SU-DHL-6 (cell line): ENCODE measurements at regions not wholly inside any gene's neighbourhood (a gene's known extent, or its start where the extent isn't known, plus 50 kb on each side); places are given as distances from the start of the nearest gene placed in this dataset.

Experiments
- H2AFZ ChIP-seq: fragments of 200-600 bp; sonication (generic); 2 replicates; pipeline ENCODE4 v1.6.1; 2014; ENCODE audit warnings: low read depth, mild to moderate bottlenecking, moderate library complexity, mixed read lengths, antibody characterized with exemption, low read length; ENCODE audit not compliant: severe bottlenecking
- H3F3A ChIP-seq: fragments of 200-600 bp; shearing (Covaris generic); 2 replicates; pipeline ENCODE4 v1.6.0; 2016; ENCODE audit warnings: antibody characterized with exemption, mild to moderate bottlenecking; ENCODE audit not compliant: insufficient read depth
- H3K27ac ChIP-seq: fragments of 200-600 bp; sonication (generic); 2 replicates; pipeline ENCODE4 v1.5.1; 2016; ENCODE audit warnings: low read depth, mild to moderate bottlenecking, low read length, moderate library complexity, mixed read lengths
- H3K27me3 ChIP-seq: fragments of 200-600 bp; sonication (generic), shearing (Covaris generic); 2 replicates; pipeline ENCODE4 v1.6.0; 2014; ENCODE audit warnings: mild to moderate bottlenecking, low read length
- H3K36me3 ChIP-seq: fragments of 200-600 bp; sonication (generic); 2 replicates; pipeline ENCODE4 v1.6.1; 2014; ENCODE audit warnings: mild to moderate bottlenecking, low read length, mixed read lengths
- H3K4me2 ChIP-seq: fragments of 300-600, 200-600 bp; shearing (Covaris generic), sonication (generic); 2 replicates; pipeline ENCODE4 v1.6.0; 2014; ENCODE audit warnings: low read length, low read depth, mild to moderate bottlenecking; ENCODE audit not compliant: poor library complexity, severe bottlenecking
- H3K4me3 ChIP-seq: fragments of 200-600 bp; sonication (generic); 2 replicates; pipeline ENCODE4 v1.5.1; 2014; ENCODE audit warnings: antibody characterized with exemption, low read length, mild to moderate bottlenecking, mixed read lengths; ENCODE audit not compliant: insufficient read depth, poor library complexity, severe bottlenecking
- H3K79me2 ChIP-seq: fragments of 200-600 bp; sonication (generic); 2 replicates; pipeline ENCODE4 v1.6.1; 2014; ENCODE audit warnings: mild to moderate bottlenecking, low read length, moderate library complexity; ENCODE audit not compliant: insufficient read depth
- H3K9ac ChIP-seq: fragments of 200-600 bp; sonication (generic); 2 replicates; pipeline ENCODE4 v1.7.0; 2014; ENCODE audit warnings: mild to moderate bottlenecking, low read length
- H3K9me2 ChIP-seq: fragments of 200-600 bp; sonication (generic); replicated peaks from 2 replicates; pipeline ENCODE4 v1.6.1; 2014; ENCODE audit warnings: low read length; ENCODE audit not compliant: insufficient read depth
- H3K9me3 ChIP-seq: fragments of 200-600 bp; sonication (generic); 2 replicates; pipeline ENCODE4 v1.6.1; 2014; ENCODE audit warnings: low read length, mixed read lengths; ENCODE audit not compliant: insufficient read depth
- H4K20me1 ChIP-seq: fragments of 200-600 bp; sonication (generic); 2 replicates; pipeline ENCODE4 v1.6.1; 2014; ENCODE audit warnings: low read depth, mild to moderate bottlenecking, antibody characterized with exemption, low read length, moderate library complexity, mixed read lengths
- EZH2phosphoT487 ChIP-seq: fragments of 200-600 bp; sonication (generic), shearing (Covaris generic); conservative IDR thresholded peaks from 2 replicates; pipeline ENCODE4 v1.6.1; 2018; ENCODE audit warnings: mild to moderate bottlenecking, antibody characterized with exemption, low read length, moderate library complexity, mixed read lengths
- TF ChIP-seq, protein P1 (sequence below): fragments of 200-600 bp; sonication (generic); IDR thresholded peaks from one replicate; pipeline ENCODE4 v1.5.1; 2017; ENCODE audit warnings: antibody characterized with exemption, mild to moderate bottlenecking, low read length, moderate library complexity; ENCODE audit not compliant: insufficient read depth, poor library complexity, severe bottlenecking

DNA sequence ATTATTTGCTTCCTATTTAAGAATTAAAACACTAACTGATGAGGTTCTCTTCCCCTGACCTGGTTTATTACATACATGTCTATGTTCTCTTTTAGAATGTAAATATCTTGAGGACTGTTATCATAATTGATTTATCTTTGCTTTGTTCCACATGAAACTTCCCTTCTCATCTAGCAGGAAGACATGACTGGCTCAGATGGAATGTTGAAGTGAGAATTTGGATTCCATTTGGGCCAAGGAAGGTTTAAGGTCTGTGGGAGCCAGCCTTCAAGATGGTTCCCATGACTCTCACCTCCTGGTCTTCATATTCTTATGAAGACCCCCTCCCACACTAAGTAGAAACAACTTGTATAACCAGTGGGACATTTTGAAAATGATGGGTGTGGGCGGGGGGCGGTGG is 222.2 kb upstream of the GADL1 start:
- Histone ChIP-seq H3K36me3 (no peaks in the 10 kb centered on the region), H3K9ac (no peak overlapping the region), H3K9me2 (no peaks in the 10 kb centered on the region), H2AFZ (no peak overlapping the region), H3K27me3 (no peaks in the 10 kb centered on the region), H3K4me3 (no peak overlapping the region), H3K9me3 (no peaks in the 10 kb centered on the region), H3K27ac (no peak overlapping the region), H3K4me2 (no peak overlapping the region), H4K20me1 (no peaks in the 10 kb centered on the region), H3F3A (no peaks in the 10 kb centered on the region), H3K79me2 (no peaks in the 10 kb centered on the region)
- TF ChIP-seq, protein P1, sequence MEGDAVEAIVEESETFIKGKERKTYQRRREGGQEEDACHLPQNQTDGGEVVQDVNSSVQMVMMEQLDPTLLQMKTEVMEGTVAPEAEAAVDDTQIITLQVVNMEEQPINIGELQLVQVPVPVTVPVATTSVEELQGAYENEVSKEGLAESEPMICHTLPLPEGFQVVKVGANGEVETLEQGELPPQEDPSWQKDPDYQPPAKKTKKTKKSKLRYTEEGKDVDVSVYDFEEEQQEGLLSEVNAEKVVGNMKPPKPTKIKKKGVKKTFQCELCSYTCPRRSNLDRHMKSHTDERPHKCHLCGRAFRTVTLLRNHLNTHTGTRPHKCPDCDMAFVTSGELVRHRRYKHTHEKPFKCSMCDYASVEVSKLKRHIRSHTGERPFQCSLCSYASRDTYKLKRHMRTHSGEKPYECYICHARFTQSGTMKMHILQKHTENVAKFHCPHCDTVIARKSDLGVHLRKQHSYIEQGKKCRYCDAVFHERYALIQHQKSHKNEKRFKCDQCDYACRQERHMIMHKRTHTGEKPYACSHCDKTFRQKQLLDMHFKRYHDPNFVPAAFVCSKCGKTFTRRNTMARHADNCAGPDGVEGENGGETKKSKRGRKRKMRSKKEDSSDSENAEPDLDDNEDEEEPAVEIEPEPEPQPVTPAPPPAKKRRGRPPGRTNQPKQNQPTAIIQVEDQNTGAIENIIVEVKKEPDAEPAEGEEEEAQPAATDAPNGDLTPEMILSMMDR: no peak
- TF ChIP-seq EZH2phosphoT487: no peak

DNA sequence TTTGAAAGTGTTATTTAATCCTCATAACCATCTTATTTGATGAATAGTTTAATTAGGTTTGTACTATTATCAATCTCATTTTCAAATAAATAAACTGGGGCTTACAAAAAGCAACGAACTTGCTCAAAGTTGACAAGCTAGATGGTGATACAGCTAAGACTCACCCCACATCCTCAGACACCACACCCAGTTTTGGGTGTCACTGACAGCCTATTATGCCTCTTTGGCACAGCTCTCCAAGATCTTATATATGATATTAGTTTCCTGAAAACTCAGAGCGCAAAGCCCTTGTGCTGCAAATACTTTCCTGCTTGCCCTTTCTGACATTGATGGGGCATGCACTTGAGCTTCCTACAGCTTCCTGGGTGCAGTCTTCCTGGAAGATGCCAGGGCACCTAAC is 223.4 kb upstream of the GADL1 start:
- H3K27me3 ChIP-seq: no peaks in the 10 kb centered on the region
- no peaks in the 10 kb centered on the region for H3K9me2 ChIP-seq
- no peak overlapping the region for H3K4me2 ChIP-seq
- H3K9ac ChIP-seq: no peak overlapping the region
- H2AFZ ChIP-seq: no peak overlapping the region
- H3K36me3 ChIP-seq: no peaks in the 10 kb centered on the region
- H3K27ac ChIP-seq: no peak overlapping the region
- no peaks in the 10 kb centered on the region for H3F3A ChIP-seq
- no peaks in the 10 kb centered on the region for H3K9me3 ChIP-seq
- no peaks in the 10 kb centered on the region for H3K79me2 ChIP-seq
- H4K20me1 ChIP-seq: no peaks in the 10 kb centered on the region
- TF ChIP-seq, protein P1: no peak
- no peak overlapping the region for H3K4me3 ChIP-seq

DNA sequence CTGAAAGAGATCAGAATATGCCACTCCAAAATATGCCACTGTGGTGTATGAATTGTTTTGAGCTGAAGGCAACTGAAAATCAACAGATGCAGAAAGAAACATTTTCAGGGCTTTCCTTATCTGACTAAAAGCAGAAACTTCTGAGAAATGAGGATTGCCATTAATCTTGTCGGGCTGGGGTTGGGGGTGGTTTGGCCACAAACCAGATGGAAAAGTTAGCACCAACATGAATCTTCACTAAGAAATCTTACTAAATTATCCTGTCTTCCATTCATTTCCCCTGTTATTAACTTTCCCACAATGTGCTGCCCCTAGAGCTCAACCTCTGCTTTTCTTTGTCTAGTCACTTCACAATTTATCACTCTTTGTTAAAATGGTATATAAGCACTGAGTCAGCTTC is 229.9 kb upstream of the GADL1 start:
- Histone ChIP-seq H3K4me3 (no peak overlapping the region), H3K9ac (no peak overlapping the region), H3K4me2 (no peak overlapping the region), H3K27ac (no peak overlapping the region), H3K9me3 (no peaks in the 10 kb centered on the region), H2AFZ (no peak overlapping the region), H3K79me2 (no peaks in the 10 kb centered on the region), H3F3A (no peaks in the 10 kb centered on the region), H3K27me3 (no peaks in the 10 kb centered on the region), H4K20me1 (no peaks in the 10 kb centered on the region), H3K9me2 (no peaks in the 10 kb centered on the region), H3K36me3 (no peaks in the 10 kb centered on the region)
- TF ChIP-seq, protein P1: no peak
- no peak for TF ChIP-seq EZH2phosphoT487
